PC-3 (cell line): ENCODE measurements at regions not wholly inside any gene's neighbourhood (a gene's known extent, or its start where the extent isn't known, plus 50 kb on each side); places are given as distances from the start of the nearest gene placed in this dataset.

Experiments
- ATAC-seq: fragments of 200-7000 bp; cut with Tn5 transposase; 2 replicates; pipeline ENCODE4 v1.9.1; 2020; ENCODE audit warnings: mild to moderate bottlenecking, moderate library complexity
- BruUV-seq: library from RNA; stranded (reverse); fragments of 400-500 nt; replicated peaks from 2 replicates; lab custom pipeline; 2021; lab: Mats Ljungman, UMichigan
- CTCF ChIA-PET: fragments of 300-600 bp; sonication (Branson Sonifier 250); formaldehyde crosslinking; loops from one replicate; lab custom pipeline; 2022; ENCODE audit warnings: antibody characterized with exemption; lab: Charles Lee
- POLR2A ChIA-PET: fragments of 300-600 bp; sonication (Branson Sonifier 250); formaldehyde crosslinking; loops from one replicate; lab custom pipeline; 2022; ENCODE audit warnings: antibody characterized with exemption; ENCODE audit not compliant: unreplicated experiment; lab: Charles Lee
- DNase-seq: peaks from one replicate; pipeline ENCODE4 v3.0.0-alpha.2; 2015
- H2AFZ ChIP-seq: fragments of 300-600 bp; sonication (generic); 2 replicates; pipeline ENCODE4 v1.6.0; 2016; ENCODE audit warnings: antibody characterized with exemption, low read length
- H3F3A ChIP-seq: fragments of 300-600 bp; sonication (generic); one replicate; pipeline ENCODE4 v1.6.0; 2017; ENCODE audit warnings: antibody characterized with exemption, low read length, control low read depth, mild to moderate bottlenecking; ENCODE audit not compliant: unreplicated experiment
- H3K27ac ChIP-seq: fragments of 300-600 bp; sonication (generic); 2 replicates; pipeline ENCODE4 v1.5.1; 2016; ENCODE audit warnings: mild to moderate bottlenecking, low read length
- H3K27me3 ChIP-seq: fragments of 300-600 bp; sonication (generic); 2 replicates; pipeline ENCODE4 v1.6.1; 2016; ENCODE audit warnings: low read length, mixed read lengths
- H3K36me3 ChIP-seq: fragments of 300-600 bp; sonication (generic); 2 replicates; pipeline ENCODE4 v1.6.1; 2016; ENCODE audit warnings: low read depth, mixed run types, low read length, mixed read lengths
- H3K4me1 ChIP-seq: fragments of 300-600 bp; sonication (generic); 2 replicates; pipeline ENCODE4 v1.5.1; 2016; ENCODE audit warnings: low read length; ENCODE audit not compliant: insufficient read depth
- H3K4me2 ChIP-seq: fragments of 300-600 bp; sonication (generic); 2 replicates; pipeline ENCODE4 v1.6.0; 2016; ENCODE audit warnings: low read length
- H3K4me3 ChIP-seq: fragments of 300-600 bp; sonication (generic); 2 replicates; pipeline ENCODE4 v1.5.1; 2016; ENCODE audit warnings: mild to moderate bottlenecking, low read length, mixed read lengths
- H3K79me2 ChIP-seq: fragments of 300-600 bp; sonication (generic); 2 replicates; pipeline ENCODE4 v1.6.1; 2017; ENCODE audit warnings: low read length, mixed read lengths
- H3K9ac ChIP-seq: fragments of 300-600 bp; sonication (generic); 2 replicates; pipeline ENCODE4 v1.6.0; 2016; ENCODE audit warnings: mild to moderate bottlenecking, low read length
- H3K9me2 ChIP-seq: fragments of 300-600 bp; sonication (generic); replicated peaks from 2 replicates; pipeline ENCODE4 v1.6.1; 2016; ENCODE audit warnings: mixed run types, low read length, mixed read lengths
- H3K9me3 ChIP-seq: fragments of 300-600 bp; sonication (generic); 2 replicates; pipeline ENCODE4 v1.6.1; 2016; ENCODE audit warnings: low read length, mixed read lengths
- H4K20me1 ChIP-seq: fragments of 300-600 bp; sonication (generic); 2 replicates; pipeline ENCODE4 v1.6.1; 2016; ENCODE audit warnings: low read length, mixed read lengths
- CTCF ChIP-seq: fragments of 300-600 bp; sonication (generic); conservative IDR thresholded peaks from 2 replicates; pipeline ENCODE4 v1.5.1; 2017; ENCODE audit warnings: antibody characterized with exemption, low read depth, mild to moderate bottlenecking, low read length
- EZH2 ChIP-seq: fragments of 300-600 bp; sonication (generic); IDR thresholded peaks from one replicate; pipeline ENCODE4 v1.6.1; 2017; ENCODE audit warnings: antibody characterized with exemption, mild to moderate bottlenecking, low read length; ENCODE audit not compliant: unreplicated experiment
- EZH2phosphoT487 ChIP-seq: fragments of 300-600 bp; sonication (generic); IDR thresholded peaks from 2 replicates; pipeline ENCODE4 v1.6.1; 2018; ENCODE audit warnings: mild to moderate bottlenecking, antibody characterized with exemption, low read length, borderline replicate concordance
- intact Hi-C: fragments of 100-400 bp; cut with micrococcal nuclease; formaldehyde crosslinking; loops from 2 replicates; pipeline ENCODE4 v1.9.0; 2023

- Histone ChIP-seq H3K9me2 (no peaks in the 10 kb centered on the region), H3K27ac (no peak overlapping the region), H3K9me3 (no peaks in the 10 kb centered on the region), H3K27me3 (peaks cover 64% of the 10 kb centered on the region), H4K20me1 (no peaks in the 10 kb centered on the region), H3K79me2 (no peaks in the 10 kb centered on the region), H2AFZ (no peak overlapping the region), H3F3A (no peaks in the 10 kb centered on the region), H3K4me1 (no peaks in the 10 kb centered on the region), H3K36me3 (no peaks in the 10 kb centered on the region), H3K9ac (no peak overlapping the region), H3K4me3 (no peak overlapping the region), H3K4me2 (no peak overlapping the region)
- ATAC-seq (no peak), DNase-seq (no peak)
- intact Hi-C loops: no loop called here
- no peak for TF ChIP-seq EZH2
- no peak for TF ChIP-seq EZH2phosphoT487
- TF ChIP-seq CTCF: no peak
- POLR2A ChIA-PET: no interaction called here
- no TSS peak for BruUV-seq
- CTCF ChIA-PET: no interaction called here
These were observed 69.7 kb upstream of the ZC3H12A start for GRCh38 chr1:37404711-37405110.

- BruUV-seq: no TSS peak
- Histone ChIP-seq H3K9me3 (no peaks in the 10 kb centered on the region), H2AFZ (no peak overlapping the region), H3K4me1 (no peaks in the 10 kb centered on the region), H3F3A (no peaks in the 10 kb centered on the region), H3K36me3 (no peaks in the 10 kb centered on the region), H3K27ac (no peak overlapping the region), H3K79me2 (no peaks in the 10 kb centered on the region), H4K20me1 (no peaks in the 10 kb centered on the region), H3K4me2 (no peak overlapping the region), H3K27me3 (peaks cover 27% of the 10 kb centered on the region; the same call in 1 of the 2 replicates), H3K9me2 (no peaks in the 10 kb centered on the region), H3K4me3 (no peak overlapping the region), H3K9ac (no peak overlapping the region)
- intact Hi-C loops: no loop called here
- CTCF ChIA-PET: no interaction called here
- POLR2A ChIA-PET: no interaction called here
- no peak for TF ChIP-seq EZH2phosphoT487
- DNase-seq: no peak
- no peak for ATAC-seq
These were observed 64.3 kb upstream of the ZC3H12A start for GRCh38 chr1:37410105-37410504.

GRCh38 chr1:37410815-37411214 lies 63.6 kb upstream of the ZC3H12A start:
- Histone ChIP-seq H2AFZ (no peak overlapping the region), H3K27ac (no peak overlapping the region), H3K79me2 (no peaks in the 10 kb centered on the region), H4K20me1 (no peaks in the 10 kb centered on the region), H3F3A (no peaks in the 10 kb centered on the region), H3K4me3 (no peak overlapping the region), H3K4me1 (no peaks in the 10 kb centered on the region), H3K9me3 (no peaks in the 10 kb centered on the region), H3K27me3 (peaks cover 31% of the 10 kb centered on the region; the same call in 1 of the 2 replicates), H3K4me2 (no peak overlapping the region), H3K9me2 (no peaks in the 10 kb centered on the region), H3K36me3 (no peaks in the 10 kb centered on the region), H3K9ac (no peak overlapping the region)
- ChIA-PET CTCF (no interaction called here), POLR2A (no interaction called here)
- intact Hi-C loops: no loop called here
- TF ChIP-seq EZH2 (no peak), EZH2phosphoT487 (no peak), CTCF (no peak)
- BruUV-seq: no TSS peak
- ATAC-seq (no peak), DNase-seq (peak; percentile 30)
